ENCODE measurements at regions not wholly inside any gene's neighbourhood (a gene's known extent, or its start where the extent isn't known, plus 50 kb on each side); places are given as distances from the start of the nearest gene placed in this dataset.

GRCh38 chr5:74162524-74162923, 478.0 kb downstream of the ENC1 start:
- H3K4me1 ChIP-seq (ENCODE audit: insufficient read depth, low read length), result no peaks in the 10 kb centered on the region
- no peak overlapping the region for H3K4me2 ChIP-seq (ENCODE audit: insufficient read depth, low read length)
- H3K9me3 ChIP-seq (ENCODE audit: insufficient read depth, low read length, severe bottlenecking), result no peaks in the 10 kb centered on the region
- no peak for ATAC-seq (ENCODE audit: insufficient read depth, low read depth)
- no peaks in the 10 kb centered on the region for H4K20me1 ChIP-seq (ENCODE audit: insufficient read depth, low read length)
- H3K79me2 ChIP-seq (ENCODE audit: insufficient read depth, low read length), result no peaks in the 10 kb centered on the region
- H3K9ac ChIP-seq (ENCODE audit: low read depth, low read length), result no peak overlapping the region
- no peak overlapping the region for H3K27ac ChIP-seq (ENCODE audit: low read length)
- no peak for DNase-seq
- H3K4me3 ChIP-seq (ENCODE audit: low read depth in 1 of 2, low read length in 2 of 2), result no peak overlapping the region
- no peak overlapping the region for H2AFZ ChIP-seq (ENCODE audit: low read depth, low read length)
- H3K36me3 ChIP-seq (ENCODE audit: insufficient read depth, low read length), result no peaks in the 10 kb centered on the region
- H3K27me3 ChIP-seq (ENCODE audit: insufficient read depth, low read length, poor library complexity), result no peaks in the 10 kb centered on the region
- no peak for TF ChIP-seq EZH2 (IDR thresholded peaks at IDR 0.05; ENCODE audit: borderline replicate concordance, low read depth, low read length, severe bottlenecking)
- no peak for TF ChIP-seq CTCF (IDR thresholded peaks at IDR 0.05; ENCODE audit: borderline replicate concordance, extremely low read depth, low read length, poor library complexity, severe bottlenecking)

- DNase-seq (no peak), ATAC-seq (ENCODE audit: insufficient read depth, low read depth) (no peak)
- no peaks in the 10 kb centered on the region for H3K4me1 ChIP-seq (ENCODE audit: insufficient read depth, low read length)
- H4K20me1 ChIP-seq (ENCODE audit: insufficient read depth, low read length), result no peaks in the 10 kb centered on the region
- no peaks in the 10 kb centered on the region for H3K79me2 ChIP-seq (ENCODE audit: insufficient read depth, low read length)
- H3K36me3 ChIP-seq (ENCODE audit: insufficient read depth, low read length), result no peaks in the 10 kb centered on the region
- H3K27me3 ChIP-seq (ENCODE audit: insufficient read depth, low read length, poor library complexity), result no peaks in the 10 kb centered on the region
- no peaks in the 10 kb centered on the region for H3K9me3 ChIP-seq (ENCODE audit: insufficient read depth, low read length, severe bottlenecking)
- no peak overlapping the region for H3K4me3 ChIP-seq (ENCODE audit: low read depth in 1 of 2, low read length in 2 of 2)
- H3K4me2 ChIP-seq (ENCODE audit: insufficient read depth, low read length), result no peak overlapping the region
- H3K9ac ChIP-seq (ENCODE audit: low read depth, low read length), result no peak overlapping the region
- H3K27ac ChIP-seq (ENCODE audit: low read length), result no peak overlapping the region
- H2AFZ ChIP-seq (ENCODE audit: low read depth, low read length), result no peak overlapping the region
- TF ChIP-seq CTCF (IDR thresholded peaks at IDR 0.05; ENCODE audit: borderline replicate concordance, extremely low read depth, low read length, poor library complexity, severe bottlenecking) (no peak), EZH2 (IDR thresholded peaks at IDR 0.05; ENCODE audit: borderline replicate concordance, low read depth, low read length, severe bottlenecking) (no peak)
Observed at GRCh38 chr5:74161170-74161569, 479.4 kb downstream of the ENC1 start.

- Histone ChIP-seq H3K79me2 (ENCODE audit: insufficient read depth, low read length) (no peaks in the 10 kb centered on the region), H2AFZ (ENCODE audit: low read depth, low read length) (no peak overlapping the region), H3K36me3 (ENCODE audit: insufficient read depth, low read length) (no peaks in the 10 kb centered on the region), H3K9me3 (ENCODE audit: insufficient read depth, low read length, severe bottlenecking) (no peaks in the 10 kb centered on the region), H3K4me3 (ENCODE audit: low read depth in 1 of 2, low read length in 2 of 2) (no peak overlapping the region), H3K27ac (ENCODE audit: low read length) (no peak overlapping the region), H4K20me1 (ENCODE audit: insufficient read depth, low read length) (no peaks in the 10 kb centered on the region), H3K4me1 (ENCODE audit: insufficient read depth, low read length) (no peaks in the 10 kb centered on the region), H3K27me3 (ENCODE audit: insufficient read depth, low read length, poor library complexity) (no peaks in the 10 kb centered on the region), H3K4me2 (ENCODE audit: insufficient read depth, low read length) (no peak overlapping the region), H3K9ac (ENCODE audit: low read depth, low read length) (no peak overlapping the region)
- DNase-seq (no peak), ATAC-seq (ENCODE audit: insufficient read depth, low read depth) (no peak)
- TF ChIP-seq EZH2 (IDR thresholded peaks at IDR 0.05; ENCODE audit: borderline replicate concordance, low read depth, low read length, severe bottlenecking) (no peak), CTCF (IDR thresholded peaks at IDR 0.05; ENCODE audit: borderline replicate concordance, extremely low read depth, low read length, poor library complexity, severe bottlenecking) (no peak)
Observed at GRCh38 chr5:74156728-74157383, 483.7 kb downstream of the ENC1 start.
